GM10248 (cell line): ENCODE measurements at regions not wholly inside any gene's neighbourhood (a gene's known extent, or its start where the extent isn't known, plus 50 kb on each side); places are given as distances from the start of the nearest gene placed in this dataset.

Source experiments
- CTCF ChIA-PET: fragments of 300-600 bp; sonication (Branson Sonifier 250); formaldehyde crosslinking; extraction: SDS; loops from one replicate; lab custom pipeline; 2021; ENCODE audit warnings: antibody characterized with exemption; lab: Yijun Ruan, JAX
- POLR2A ChIA-PET: fragments of 350-650 bp; sonication (Branson Sonifier 250); formaldehyde crosslinking; extraction: SDS; loops from one replicate; lab custom pipeline; 2020; ENCODE audit warnings: antibody characterized with exemption; lab: Yijun Ruan, JAX
- DNase-seq: peaks from one replicate; pipeline ENCODE4 v3.0.0; 2012; ENCODE audit errors: extremely low spot score
- TF ChIP-seq, protein P1 (sequence below): IDR thresholded peaks from 2 replicates; pipeline ENCODE4 v1.5.1; 2012; ENCODE audit warnings: mild to moderate bottlenecking, low read depth; ENCODE audit errors: extremely low read depth, missing control alignments, control extremely low read depth

DNA sequence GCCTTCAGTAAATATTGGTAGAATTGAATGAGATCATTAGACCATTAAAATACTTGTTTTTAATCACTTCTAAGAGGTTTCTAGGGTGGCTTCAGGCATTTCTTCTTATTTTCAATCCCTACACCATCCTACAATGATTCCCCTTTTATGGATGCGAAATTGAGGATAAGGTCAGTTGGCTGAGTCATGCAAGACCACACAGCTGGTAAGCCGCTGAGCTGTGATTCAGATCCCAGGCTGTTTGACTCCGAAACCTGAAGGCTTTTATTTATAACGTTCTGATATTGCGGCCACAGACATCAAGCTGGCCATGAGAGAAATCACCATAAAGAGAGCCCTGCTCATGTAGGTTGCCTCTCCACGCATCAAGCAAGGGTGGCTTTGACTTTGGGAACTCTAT, 133.4 kb downstream of the VAPA start:
- CTCF ChIA-PET: no interaction called here
- TF ChIP-seq, protein P1, sequence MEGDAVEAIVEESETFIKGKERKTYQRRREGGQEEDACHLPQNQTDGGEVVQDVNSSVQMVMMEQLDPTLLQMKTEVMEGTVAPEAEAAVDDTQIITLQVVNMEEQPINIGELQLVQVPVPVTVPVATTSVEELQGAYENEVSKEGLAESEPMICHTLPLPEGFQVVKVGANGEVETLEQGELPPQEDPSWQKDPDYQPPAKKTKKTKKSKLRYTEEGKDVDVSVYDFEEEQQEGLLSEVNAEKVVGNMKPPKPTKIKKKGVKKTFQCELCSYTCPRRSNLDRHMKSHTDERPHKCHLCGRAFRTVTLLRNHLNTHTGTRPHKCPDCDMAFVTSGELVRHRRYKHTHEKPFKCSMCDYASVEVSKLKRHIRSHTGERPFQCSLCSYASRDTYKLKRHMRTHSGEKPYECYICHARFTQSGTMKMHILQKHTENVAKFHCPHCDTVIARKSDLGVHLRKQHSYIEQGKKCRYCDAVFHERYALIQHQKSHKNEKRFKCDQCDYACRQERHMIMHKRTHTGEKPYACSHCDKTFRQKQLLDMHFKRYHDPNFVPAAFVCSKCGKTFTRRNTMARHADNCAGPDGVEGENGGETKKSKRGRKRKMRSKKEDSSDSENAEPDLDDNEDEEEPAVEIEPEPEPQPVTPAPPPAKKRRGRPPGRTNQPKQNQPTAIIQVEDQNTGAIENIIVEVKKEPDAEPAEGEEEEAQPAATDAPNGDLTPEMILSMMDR: no peak
- DNase-seq: no peak
- POLR2A ChIA-PET: no interaction called here

DNA sequence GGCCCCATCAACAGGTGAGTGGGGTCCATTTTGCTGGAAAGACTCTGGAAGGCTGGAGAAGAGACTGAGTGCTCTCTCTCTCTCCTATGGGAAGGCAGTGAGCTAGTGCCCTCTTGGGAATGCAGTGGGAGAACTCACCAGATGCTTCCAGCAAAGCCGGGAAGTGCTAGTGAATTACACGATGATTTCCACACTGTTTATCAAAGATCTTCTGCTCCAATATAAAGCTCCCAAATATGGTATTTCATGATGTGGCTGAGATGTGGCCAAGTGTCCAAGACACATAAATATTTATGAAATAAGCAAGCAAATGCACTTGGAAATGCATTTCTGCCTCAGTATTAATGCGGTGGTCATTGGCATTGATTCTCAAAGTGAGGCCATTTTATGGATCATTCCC, 135.9 kb downstream of the VAPA start:
- POLR2A ChIA-PET: no interaction called here
- TF ChIP-seq, protein P1: no peak
- DNase-seq: no peak
- CTCF ChIA-PET: interaction anchor here (1.3 kb wide), 1 partner anchor 9 kb away, joined by 4 read pairs; no protein-coding TSS in a partner anchor

DNA sequence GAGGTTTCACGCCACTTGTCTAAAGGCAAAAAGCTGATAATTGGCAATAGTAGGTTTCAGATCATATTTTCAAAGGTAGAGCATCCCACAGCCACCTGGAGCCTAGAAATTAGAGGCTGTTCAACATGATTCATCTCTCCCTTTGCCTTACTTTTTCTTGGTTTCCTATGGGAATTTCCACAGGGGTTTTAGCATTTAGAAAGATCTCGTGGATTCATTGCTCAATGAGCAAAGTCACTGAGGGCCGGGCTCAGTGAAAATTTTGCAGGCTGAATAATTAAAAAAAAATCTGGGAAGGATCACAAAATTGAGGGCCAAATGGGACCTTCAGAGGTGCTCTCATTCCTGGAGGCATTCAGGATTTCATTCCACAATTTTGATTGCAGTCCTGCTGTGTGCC, 137.1 kb downstream of the VAPA start:
- ChIA-PET CTCF (no interaction called here), POLR2A (no interaction called here)
- TF ChIP-seq, protein P1: no peak
- no peak for DNase-seq

DNA sequence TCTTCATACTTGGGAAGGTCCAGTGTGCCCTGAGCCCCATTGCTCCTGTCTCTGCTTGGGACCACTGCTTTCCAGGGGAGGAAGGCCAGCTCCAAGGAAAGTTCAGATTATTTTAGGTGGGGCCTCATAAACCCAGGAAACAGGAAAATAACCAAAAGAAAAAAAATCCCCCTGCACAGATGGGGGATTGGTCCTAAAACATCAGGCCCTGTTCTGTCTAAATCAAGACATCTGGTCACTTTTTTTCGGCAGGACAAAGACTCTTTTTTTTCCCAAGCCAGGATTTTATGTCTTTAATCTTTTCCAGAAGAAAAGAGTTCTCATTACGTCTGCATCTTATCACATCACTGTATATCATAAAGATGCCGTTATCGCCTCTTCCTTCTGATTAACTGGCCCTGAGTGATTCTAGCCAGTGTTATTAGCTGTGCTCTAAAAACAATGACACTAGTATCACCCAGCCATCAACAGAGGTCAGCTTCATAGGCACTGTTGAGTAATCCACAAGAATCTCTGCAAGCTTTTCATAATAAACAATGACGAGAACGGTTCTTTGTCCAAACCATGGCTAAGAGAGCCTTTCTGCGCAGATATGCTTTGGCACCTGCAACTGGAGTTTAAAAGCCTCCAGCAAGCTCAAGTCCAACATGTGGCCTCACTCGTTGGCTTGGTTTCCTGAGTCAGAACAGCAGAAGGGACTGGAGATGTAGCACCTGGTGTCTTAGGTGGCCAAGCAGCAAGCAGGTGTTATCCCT, 138.2 kb downstream of the VAPA start:
- ChIA-PET CTCF (interaction anchor here (1.3 kb wide), 1 partner anchor 13 kb away, joined by 5 read pairs; no protein-coding TSS in a partner anchor), POLR2A (no interaction called here)
- TF ChIP-seq, protein P1: no peak
- no peak for DNase-seq

DNA sequence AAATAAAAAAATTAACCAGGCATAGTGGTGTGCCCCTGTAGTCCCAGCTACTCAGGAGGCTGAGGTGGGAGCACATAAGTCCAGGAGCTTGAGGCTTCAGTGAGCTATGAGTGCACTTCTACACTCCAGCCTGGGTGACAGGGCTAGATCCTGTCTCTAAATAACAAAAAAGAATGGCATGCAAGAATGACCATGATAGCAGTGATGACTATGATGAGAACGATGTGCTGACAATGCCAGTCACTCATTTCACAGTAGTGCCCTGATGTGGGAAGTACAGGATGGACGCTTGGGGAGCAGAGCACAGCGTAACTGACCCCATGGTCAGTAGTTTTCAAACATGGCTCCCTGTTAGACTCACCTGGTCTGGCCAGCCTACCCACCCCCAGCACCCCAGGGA, 139.1 kb downstream of the VAPA start:
- POLR2A ChIA-PET: no interaction called here
- DNase-seq: no peak
- TF ChIP-seq, protein P1: no peak
- CTCF ChIA-PET: no interaction called here

DNA sequence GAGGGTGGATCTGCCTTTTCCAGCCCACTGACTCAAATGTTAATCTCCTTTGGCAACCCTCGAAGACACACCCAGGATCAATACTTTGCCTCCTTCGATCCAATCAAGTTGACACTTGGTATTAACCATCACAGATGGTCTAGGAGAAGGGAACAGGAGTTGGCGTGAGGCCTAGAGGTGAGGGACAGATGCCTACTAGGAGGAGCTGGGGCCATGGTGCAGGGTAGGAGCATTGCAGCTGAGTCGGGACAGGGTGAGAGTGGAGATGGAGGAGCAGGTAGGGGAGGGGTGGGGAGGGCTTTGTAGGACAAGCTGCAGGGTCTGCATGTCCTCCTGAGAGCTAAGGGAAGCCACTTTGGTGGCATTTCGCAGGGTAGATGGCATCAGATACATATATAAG, 140.0 kb downstream of the VAPA start:
- ChIA-PET CTCF (no interaction called here), POLR2A (no interaction called here)
- TF ChIP-seq, protein P1: no peak
- DNase-seq: no peak
